GM18873 (cell line): ENCODE measurements at regions not wholly inside any gene's neighbourhood (a gene's known extent, or its start where the extent isn't known, plus 50 kb on each side); places are given as distances from the start of the nearest gene placed in this dataset.
"Not testable (repeated sequence)": the region's sequence is repeated elsewhere in the genome, so short reads cannot be mapped to it uniquely, and the experiment has no call there.

Experiments
- ATAC-seq: cut with Tn5 transposase; IDR thresholded peaks from one replicate; pipeline ENCODE4 v1.9.1; 2021; ENCODE audit warnings: mild to moderate bottlenecking, moderate library complexity, moderate number of reproducible peaks; ENCODE audit not compliant: unreplicated experiment, low FRiP score

GRCh38 chr20:48492715-48493070 lies 335.1 kb downstream of the PREX1 start:
- ATAC-seq: no peak

GRCh38 chr20:48492015-48492714 lies 335.6 kb downstream of the PREX1 start:
- ATAC-seq: no peak

GRCh38 chr20:48490961-48491831 lies 336.6 kb downstream of the PREX1 start:
- no peak for ATAC-seq

GRCh38 chr20:48490341-48490740 lies 337.5 kb downstream of the PREX1 start:
- ATAC-seq: not testable (repeated sequence)

- no peak for ATAC-seq
Measured at GRCh38 chr20:48489656-48490055, 338.1 kb downstream of the PREX1 start.

GRCh38 chr20:48489046-48489463 lies 338.7 kb downstream of the PREX1 start:
- ATAC-seq: no peak

- ATAC-seq: not testable (repeated sequence)
Measured at GRCh38 chr20:48488334-48489034, 339.3 kb downstream of the PREX1 start.

- no peak for ATAC-seq
Measured at GRCh38 chr20:48486065-48486464, 341.7 kb downstream of the PREX1 start.

GRCh38 chr20:48485153-48485552 lies 342.6 kb downstream of the PREX1 start:
- not testable (repeated sequence) for ATAC-seq

GRCh38 chr20:48483334-48484066 lies 344.3 kb downstream of the PREX1 start:
- no peak for ATAC-seq

GRCh38 chr20:48482790-48483189 lies 345.0 kb downstream of the PREX1 start:
- no peak for ATAC-seq

GRCh38 chr20:48480216-48480772 lies 347.5 kb downstream of the PREX1 start:
- ATAC-seq: no peak

GRCh38 chr20:48478806-48479585 lies 348.8 kb downstream of the PREX1 start:
- no peak for ATAC-seq

- no peak for ATAC-seq
Measured at GRCh38 chr20:48478370-48478769, 349.4 kb downstream of the PREX1 start.

GRCh38 chr20:48476854-48477253 lies 350.9 kb downstream of the PREX1 start:
- ATAC-seq: no peak

- no peak for ATAC-seq
Measured at GRCh38 chr20:48474022-48474421, 353.8 kb downstream of the PREX1 start.

GRCh38 chr20:48471759-48472408 lies 355.9 kb downstream of the PREX1 start:
- ATAC-seq: no peak

GRCh38 chr20:48471176-48471575 lies 356.6 kb downstream of the PREX1 start:
- ATAC-seq: no peak

- ATAC-seq: no peak
Measured at GRCh38 chr20:48470141-48470540, 357.7 kb downstream of the PREX1 start.
